ENCODE measurements at regions not wholly inside any gene's neighbourhood (a gene's known extent, or its start where the extent isn't known, plus 50 kb on each side); places are given as distances from the start of the nearest gene placed in this dataset.
"Not testable (repeated sequence)": the region's sequence is repeated elsewhere in the genome, so short reads cannot be mapped to it uniquely, and the experiment has no call there.

GRCh38 chr5:156226485-156226884 is 100.5 kb upstream of the SGCD start:
- not testable (repeated sequence) for TF ChIP-seq CTCF (IDR thresholded peaks at IDR 0.05 in 8 of 11, conservative IDR thresholded peaks at IDR 0.05 in 3 of 11); POLR2AphosphoS5 (IDR thresholded peaks at IDR 0.05)

Measured in spleen (tissue), 7 donors.